Activated CD4-positive, alpha-beta T cell treated with anti-CD3 and anti-CD28 coated beads for 48 hours (primary cell): ENCODE measurements at regions not wholly inside any gene's neighbourhood (a gene's known extent, or its start where the extent isn't known, plus 50 kb on each side); places are given as distances from the start of the nearest gene placed in this dataset.

ENCODE experiments used
- DNase-seq: peaks from one replicate; pipeline ENCODE4 v3.0.0-alpha.2; 2020

DNA sequence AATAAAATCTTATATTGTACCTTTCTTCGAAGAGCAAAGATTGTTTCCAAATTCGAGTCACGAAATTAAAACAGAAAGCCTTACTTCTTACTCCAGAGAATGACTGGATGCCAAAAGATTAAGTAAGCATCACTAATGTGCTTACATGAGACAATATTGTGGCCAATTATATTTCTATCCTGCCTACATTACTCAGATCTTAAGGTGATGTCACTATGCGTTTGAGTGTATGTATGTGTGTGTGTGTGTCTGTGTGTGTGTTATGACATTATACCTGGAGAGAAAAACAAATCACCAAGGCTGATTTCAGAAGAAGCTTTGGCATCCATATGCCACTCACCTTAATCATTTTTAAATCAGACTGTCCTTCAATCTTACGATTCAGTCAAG lies 556.3 kb downstream of the PPARGC1A start:
- DNase-seq: no peak

DNA sequence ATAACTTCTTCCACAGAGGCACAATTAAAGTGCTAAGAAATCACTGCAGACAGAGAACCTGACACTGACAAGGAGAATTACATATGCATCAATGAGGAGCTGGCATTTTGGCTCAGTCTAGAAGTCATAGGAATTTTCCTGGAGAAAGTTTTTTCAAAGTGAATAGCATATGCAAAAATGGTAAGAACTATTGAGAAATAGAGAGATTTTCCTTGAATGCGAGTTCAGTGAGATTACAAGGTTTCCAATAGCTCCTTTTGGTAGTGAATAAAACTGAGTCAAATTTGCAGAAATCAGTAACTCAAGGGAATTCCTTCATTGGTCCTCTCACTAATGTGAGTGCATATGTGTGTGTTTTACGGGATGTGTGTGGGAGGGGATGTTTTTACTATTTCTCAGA lies 557.5 kb downstream of the PPARGC1A start:
- no peak for DNase-seq

DNA sequence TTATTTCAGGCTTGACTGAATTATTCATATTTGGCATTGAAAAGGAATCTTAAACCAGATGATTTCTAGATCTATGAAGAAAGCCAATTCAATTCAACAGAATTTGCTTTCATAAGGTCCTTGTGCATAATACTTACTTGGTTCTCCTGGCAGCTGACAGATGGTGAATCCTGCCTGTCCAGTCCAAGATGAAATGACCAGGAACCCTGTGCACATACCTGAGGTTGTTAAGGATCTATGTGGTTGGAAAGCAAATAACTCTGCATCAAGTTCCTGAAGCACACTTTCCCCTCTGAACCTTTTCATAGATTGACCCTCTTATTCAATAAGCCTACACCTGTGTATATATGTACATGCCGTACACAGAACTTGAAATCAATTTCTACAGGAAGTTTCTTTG lies 562.7 kb downstream of the PPARGC1A start:
- DNase-seq: no peak

DNA sequence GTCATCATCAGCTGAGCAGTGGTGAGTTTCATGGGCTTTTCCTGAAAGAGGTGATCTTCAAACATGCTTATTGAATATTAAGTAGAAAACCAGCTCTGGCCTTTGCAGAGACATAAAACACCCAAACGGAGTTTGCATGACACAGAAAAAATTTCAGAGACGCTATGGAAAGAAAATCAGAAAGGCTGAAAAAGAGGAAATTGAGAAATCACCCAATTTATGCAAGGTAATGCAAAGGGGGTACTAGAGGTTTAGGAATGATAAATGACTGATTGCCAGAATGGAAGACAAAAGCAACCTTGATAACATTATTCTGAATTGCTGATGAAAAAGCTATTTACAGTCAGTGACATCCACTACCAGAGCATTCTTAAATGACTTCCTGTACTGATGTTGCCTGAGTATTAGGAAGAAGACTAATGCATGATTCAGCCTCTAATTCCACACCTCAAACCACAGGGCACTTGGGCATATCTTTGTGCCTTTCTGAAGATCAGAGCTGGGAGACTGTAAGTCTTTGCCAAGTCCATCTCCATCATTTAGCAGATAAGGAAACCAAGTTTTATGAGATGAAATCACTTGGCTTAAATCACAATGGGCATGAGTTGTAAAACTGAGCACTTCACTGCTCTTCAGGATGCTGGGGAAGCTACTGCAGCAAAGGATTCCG lies 565.7 kb downstream of the PPARGC1A start:
- no peak for DNase-seq

DNA sequence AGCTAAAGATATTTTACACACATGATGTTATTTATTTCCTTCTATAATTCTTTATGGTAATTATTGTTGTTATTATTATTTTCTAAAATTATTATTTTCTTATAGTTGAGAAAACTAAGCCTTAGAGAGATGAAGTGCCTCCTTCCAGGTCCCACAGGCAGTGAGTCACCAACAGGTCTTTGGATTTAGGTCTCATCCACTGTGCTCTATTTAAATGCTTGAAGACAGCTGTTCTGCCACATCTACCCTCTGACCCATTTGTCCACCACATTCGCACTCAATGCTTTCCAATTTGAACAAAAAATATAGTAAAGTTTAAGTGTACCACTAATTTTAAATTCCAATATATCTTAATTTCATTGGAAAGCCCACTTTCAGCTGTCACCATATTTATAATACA lies 566.4 kb downstream of the PPARGC1A start:
- DNase-seq: no peak

DNA sequence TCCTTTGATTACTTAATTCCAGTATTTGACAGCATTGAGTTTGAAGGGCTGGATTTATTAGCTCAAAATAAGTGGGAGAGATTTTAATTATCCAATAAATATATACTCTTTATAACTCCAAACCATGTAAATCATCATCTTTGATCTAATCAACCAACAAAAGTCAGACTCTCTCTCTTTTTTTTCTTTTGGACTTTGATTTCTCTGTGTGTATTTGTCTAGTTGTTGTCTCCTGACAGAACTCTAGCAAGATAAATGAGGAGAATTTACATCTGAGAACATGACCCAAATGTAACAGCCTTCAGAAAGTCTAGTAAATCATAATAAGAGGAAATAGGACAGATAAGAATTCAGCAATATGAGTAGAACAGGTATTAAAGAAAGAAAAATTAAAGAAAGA lies 567.1 kb downstream of the PPARGC1A start:
- no peak for DNase-seq

DNA sequence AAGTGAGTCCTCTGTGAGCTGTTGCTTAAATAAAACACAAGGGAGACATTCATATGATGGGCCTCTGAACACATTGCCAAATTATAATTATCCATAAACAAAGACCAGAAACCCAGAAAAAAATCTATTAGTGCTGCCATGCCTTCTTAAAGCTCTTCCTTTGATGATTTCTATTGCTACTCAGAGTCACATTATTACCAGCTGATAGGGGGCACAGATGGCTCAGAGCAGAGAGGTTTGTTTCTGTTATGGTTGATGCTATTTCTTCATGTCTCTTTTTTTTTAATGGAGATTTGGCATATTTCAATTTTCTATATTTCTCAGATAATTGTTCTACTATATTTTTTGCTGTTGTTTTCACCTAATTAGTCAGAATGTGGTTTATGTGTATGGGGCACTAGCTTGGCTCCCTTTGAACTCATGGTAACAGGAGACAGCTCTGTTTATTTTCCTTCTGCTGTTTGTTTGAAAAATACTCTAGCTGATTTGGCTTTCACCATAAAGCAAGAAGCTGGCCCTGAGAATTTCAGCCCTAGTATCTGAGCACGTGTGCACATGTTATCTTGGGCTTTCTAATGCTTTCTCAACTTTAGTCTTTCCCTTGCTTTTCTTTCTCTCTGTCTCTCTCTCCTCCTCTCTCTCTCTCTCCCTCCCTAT lies 568.8 kb downstream of the PPARGC1A start:
- no peak for DNase-seq

DNA sequence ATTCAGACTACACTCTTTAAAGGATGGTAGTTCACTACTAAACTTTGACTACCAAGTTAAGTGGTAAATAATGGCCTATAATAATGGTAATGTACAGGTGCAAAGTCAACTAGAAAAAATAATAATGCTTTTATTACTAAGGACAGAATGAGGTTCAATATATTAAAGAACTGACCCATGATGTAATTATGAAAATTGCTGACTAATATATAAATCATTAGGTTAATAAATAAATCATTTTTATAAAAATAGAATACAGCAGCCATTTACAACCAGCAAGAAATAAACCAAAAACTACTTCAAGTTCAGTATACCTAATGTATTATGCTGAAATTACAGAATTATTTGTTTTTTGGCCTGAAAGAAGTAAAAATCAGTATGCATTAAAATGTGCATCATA lies 577.2 kb downstream of the PPARGC1A start:
- DNase-seq: no peak

DNA sequence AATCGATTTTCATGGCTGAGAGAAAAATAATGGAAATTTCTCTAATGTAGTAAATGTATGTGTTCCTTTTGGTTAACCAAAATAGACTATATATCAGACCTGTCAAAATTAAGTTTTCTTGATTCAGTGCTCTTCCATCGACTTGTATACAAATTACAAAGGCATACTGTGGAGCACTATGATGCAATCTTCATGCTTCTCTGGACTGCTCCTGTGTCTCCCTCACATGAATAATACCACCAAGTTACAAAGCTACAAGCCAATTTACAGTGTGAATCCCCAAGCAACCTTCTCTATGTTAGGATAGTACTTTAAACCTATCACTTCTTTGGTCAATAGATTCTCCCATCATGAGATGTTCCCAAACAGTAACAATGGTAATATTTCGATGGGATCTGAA lies 577.9 kb downstream of the PPARGC1A start:
- no peak for DNase-seq

DNA sequence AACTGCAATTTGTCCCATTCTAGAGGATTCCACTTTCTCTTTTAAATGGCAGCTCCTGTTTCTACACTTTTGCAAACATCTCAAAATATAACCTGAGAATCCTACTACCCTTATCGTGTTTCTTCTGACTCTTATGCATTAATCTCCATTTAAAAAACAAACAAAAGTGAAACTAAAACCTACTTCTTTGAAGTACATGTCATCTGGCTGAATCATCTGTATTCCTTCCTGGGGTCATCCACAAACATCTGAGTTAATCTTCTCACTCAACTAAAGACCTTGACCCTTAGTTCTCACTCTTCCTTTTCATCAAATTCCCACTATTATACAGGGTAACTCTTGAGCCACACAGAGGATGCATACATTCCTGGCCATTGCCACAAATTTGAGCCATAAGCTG lies 584.8 kb downstream of the PPARGC1A start:
- no peak for DNase-seq

DNA sequence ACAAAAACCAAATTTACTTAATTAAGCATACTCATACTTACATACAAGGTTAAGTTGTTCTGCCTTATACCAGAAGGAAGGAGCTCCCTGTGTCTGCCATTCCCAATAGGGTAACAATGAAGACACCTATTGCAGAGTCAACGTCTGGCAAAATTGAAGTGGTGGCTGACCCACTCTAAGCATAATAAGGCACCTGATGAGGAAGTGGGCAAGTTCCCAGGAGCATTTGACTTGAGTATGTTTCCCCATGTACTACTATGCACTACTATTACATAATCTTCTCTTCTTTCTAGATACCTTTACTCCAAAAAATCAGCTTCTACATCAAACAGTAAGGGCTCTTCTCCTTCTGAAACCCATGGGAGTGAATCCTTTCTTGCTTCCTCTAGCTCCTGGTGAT lies 591.5 kb downstream of the PPARGC1A start:
- no peak for DNase-seq

DNA sequence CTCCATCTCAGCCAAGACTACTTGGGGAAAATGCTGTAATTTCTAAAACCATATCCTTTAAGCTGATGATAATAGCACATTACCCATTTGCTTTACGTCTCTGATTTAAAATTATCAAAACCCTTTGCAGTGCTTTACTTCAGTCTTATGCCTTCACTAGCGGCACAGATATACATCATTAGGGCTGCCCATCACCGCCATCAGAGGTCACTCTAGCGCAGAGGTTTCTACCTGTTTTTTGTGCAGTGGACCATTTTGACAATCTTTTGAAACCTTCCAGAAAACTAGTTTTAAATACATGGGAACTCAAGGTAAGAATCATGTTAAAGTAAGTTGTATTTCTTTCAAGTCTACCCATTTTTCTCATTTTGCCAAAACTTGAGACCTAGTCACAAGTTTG lies 592.5 kb downstream of the PPARGC1A start:
- DNase-seq: no peak

DNA sequence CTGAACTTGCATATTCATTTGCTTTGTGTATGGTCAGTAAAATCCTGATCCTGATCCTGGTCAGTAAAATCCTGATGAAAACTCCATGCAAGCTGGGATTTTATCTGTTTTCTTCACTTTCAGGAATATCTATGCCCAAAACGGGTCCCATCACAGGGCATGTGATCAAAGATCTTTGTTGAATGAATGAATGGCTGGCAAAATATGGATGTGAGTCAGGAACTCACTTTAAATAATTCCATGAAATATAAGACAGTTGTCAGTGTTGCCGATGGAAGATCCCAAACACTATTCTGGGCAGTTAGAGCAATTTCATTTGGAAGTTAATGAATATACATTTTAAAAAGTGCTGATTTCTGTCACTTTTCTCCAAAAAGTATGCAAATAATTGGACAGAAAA lies 598.4 kb downstream of the GBA3 start:
- DNase-seq: no peak

DNA sequence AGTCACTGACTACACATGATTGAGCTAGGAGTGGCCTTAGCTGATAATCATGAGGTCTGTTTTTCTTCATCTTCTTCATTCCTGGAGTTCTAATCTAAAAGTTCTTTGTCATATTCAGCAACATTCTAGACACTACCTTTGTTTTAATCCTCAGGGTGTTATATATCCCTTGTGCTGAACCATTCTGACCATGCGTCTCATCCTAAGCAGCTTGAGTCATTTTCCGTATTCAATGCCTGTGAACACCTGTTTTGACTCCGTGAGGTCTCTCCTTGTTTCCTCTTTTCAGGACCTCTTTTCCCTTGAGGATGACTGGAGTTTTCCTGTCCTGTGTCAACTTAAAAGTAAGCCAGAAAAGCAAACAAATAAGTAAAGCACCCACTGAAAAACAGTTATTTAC lies 597.9 kb downstream of the GBA3 start:
- no peak for DNase-seq

DNA sequence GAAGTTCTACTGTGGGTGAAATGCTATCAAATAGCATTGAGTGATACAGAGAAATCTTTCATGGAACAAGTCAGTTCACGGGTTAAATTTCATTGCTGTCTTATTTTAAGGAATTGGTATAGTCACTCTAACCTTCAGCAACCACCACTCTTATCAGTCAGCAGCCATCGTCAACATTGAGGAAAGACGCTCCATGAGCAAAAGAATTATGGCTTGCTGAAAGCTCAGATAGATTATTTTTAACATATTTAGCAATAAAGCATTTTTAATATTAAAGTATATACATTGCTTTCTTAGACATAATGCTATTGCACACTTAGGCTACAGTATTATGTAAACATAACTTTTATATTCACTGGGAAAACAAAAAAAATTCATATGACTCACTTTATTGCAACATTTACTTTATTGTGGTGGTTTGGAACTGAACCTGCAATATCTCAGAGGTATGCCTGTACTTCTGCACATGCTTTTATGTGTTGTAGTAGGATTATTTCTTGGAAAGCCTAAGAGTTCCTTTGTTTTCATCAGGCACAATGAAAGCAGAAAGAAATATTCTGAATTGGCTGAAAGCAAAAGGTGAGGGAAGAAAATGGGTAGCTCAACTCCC lies 586.7 kb downstream of the GBA3 start:
- DNase-seq: no peak

DNA sequence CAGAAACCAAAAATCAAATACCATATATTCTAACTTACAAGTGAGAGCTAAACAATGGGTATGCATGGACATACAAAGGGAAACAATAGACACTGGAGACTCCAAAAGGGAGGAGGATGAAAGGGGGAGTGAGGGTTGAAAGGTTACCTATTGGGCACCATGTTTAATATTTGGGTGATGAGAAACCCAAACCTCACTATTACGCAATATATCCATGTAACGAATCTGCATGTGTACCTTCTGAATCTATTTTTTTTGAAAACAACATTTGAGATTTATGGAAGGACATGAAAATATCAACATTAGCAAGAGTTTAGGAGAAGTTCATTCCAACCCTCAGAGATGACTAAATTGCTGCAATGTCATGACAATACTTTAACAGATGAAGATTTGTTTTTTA lies 586.1 kb downstream of the GBA3 start:
- DNase-seq: no peak

DNA sequence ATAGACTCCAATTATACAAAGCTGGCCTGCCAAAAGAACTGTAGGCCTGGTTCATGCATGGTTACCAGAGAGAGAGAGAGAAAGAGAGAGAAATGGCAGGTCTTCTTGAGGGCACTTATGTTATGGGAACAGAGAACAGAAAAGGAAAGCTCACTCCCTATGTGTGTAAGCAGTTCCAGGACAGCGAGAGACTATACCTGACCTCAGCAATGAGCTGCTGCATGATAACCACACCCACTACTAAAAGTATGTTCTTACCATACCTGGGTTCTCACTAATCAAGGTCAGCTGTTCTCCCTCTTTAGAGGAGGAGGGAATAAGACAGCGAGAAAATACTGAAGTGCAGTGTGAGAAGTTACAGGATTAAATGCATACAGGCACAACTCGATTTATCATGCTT lies 583.3 kb downstream of the GBA3 start:
- DNase-seq: no peak

DNA sequence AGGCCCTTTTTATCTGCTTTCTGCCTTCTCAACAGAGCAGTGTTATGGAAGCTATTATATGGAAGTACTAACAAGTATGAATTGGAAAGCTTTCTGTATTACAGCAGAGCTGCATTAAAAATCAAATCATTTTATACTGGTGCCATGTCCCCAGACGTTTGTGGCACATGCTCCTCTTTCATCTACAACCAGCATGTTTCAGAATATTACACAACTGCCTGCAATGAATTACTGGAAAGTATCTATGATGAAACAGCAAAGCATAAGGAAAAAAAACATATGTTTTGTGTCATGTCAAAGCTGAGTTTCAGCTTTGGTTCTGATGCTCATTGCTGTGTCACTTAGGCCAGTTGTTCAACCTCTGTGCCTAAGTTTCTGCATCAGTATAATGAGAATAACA lies 576.8 kb downstream of the GBA3 start:
- no peak for DNase-seq

DNA sequence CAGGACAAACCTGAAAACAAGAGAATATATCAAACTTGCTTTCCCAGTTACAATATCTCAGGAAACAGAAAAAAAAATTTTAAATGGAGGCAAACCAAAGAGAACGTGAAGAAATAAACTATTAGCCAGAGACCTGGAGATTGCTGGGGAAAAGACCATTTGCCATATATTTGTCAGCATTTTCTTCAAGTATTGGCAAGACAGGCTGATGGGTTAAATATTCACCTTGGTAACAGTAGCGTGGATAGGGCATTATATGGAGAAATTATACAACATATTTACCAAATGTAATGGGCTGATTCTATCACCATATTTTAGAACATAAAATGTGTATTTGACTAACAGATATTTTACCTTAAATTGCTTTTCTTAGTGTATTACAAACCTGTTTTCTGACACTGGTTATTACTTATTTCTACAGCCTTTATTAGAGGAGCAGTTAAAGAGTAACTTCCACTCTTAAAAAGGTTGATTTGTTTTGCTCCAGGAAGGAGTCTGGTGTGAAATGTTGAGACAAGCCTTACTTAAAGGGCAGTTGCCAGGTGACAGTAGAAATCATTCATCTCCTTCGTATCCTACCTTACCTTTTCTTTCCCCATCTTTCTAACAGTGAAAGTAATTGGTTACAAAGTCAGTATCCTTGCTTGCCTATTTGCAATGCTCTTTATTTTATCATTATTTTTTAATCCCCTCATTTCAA lies 575.5 kb downstream of the GBA3 start:
- no peak for DNase-seq

DNA sequence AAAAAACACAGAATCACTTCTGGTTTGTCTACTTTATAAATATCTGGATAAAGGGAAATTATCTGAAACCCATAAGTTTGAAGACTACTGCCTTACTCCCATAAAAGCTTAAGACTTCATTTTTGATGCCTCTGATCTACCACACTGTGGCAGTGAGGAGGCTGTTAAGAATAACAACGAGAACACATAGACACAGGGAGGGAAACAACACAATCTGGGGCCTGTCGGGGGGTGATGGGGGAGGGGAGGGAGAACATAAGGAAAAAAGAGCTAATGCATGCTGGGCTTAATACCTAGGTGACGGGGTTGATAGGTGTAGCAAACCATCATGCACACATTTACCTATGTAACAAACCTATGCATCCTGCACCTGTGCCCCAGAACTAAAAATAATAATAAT lies 573.7 kb downstream of the GBA3 start:
- no peak for DNase-seq

DNA sequence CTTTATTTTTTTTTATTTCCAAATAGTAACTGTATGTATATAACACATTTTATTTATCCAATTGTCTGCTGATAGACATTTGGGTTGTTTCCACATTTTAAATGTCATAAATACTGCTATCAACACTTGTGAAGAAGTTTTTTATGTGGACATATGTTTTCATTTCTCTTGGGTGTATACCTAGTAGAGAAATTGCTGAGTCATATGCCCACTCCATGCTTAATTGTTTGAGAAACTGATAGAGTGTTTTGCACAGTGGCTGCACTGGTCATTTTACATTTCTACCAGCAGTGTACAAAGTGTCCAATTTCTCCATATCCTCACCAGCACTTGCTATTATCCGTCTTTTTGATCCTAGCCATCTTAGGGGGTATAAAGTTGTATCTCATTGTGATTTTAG lies 567.8 kb downstream of the GBA3 start:
- no peak for DNase-seq

DNA sequence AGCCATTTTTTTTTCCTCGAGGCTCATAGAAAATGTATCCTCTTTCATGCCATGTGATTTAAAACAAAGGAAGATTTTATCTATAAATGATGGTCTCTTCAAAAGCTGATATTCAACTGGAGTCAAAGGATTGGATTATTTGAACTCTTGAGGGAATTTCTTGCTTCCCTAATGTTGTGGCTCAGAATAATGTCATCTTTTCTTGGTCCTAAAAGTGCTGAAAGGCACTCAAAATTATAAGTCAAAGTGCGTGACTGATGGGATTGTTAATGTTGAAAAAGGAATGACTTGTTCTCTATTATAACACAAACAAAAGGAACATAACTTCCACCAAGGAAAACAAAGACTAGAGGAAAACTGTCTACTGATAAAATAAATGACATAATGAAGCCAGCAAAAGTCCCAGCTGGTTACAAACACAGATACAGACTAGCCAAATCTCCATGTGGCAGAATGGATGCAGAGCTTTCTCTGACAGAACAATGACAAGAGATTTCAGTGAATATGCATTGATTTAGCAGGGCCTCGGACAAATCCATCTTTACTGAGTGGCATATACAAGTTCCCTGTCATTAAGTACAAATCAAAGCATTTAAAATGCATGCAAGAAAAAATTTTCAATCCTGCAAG lies 552.6 kb downstream of the GBA3 start:
- no peak for DNase-seq

DNA sequence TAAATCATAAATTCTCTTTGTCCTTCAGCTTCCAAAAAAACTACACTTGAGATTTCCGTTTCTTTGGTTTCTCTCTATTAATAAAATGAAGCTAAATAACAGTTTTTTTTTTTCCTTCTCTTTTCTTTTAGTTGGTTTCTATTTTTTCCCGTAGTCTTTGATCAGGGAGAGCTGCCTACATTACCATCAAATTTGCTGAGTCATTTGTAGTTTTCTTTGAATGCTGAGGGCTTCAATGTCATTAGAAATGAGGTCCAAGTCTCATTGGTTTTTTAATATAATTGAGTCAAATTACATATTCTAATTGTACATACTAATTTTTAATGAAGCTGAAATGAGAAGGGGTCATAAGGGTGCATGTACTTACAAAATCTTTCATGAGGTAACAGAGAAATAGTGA lies 550.2 kb downstream of the GBA3 start:
- DNase-seq: no peak

DNA sequence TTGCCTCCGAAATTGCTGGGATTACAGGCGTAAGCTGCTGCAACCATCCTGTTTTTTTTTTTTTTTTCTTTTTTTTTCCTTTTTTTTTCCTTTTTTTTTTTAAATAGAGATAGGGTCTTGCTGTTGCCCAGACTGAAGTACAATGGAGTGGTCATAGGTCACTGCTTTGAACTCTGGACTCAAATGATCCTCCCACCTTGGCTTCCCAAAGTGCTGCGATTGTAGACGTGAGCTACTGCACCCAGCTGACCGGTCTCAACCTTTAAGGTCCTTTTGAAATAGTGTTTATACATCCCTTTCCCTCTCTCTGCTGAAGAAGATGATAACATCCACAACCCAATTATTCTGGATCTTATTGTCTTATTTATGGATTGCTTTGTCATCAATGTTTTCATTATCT lies 548.7 kb downstream of the GBA3 start:
- DNase-seq: no peak
